ENCODE measurements at regions not wholly inside any gene's neighbourhood (a gene's known extent, or its start where the extent isn't known, plus 50 kb on each side); places are given as distances from the start of the nearest gene placed in this dataset.

DNA sequence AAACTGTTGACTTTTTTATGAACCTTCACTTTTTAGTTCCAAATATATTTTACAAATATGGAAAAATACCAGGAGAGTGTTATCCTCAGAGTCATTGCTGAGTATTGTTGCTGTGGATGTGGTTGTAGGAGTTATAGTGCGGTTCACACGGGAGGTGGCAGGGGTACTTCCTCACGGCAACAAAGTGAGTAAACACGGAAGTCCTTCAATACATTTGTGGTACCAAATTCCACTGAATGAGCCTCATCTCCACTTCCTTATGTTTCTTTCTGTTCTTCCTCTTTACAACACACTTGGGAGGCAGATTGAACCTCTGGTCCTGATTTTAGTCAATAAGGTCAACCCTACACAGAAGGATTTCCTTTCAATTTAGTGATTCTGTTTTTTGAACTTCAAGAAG is 371.8 kb downstream of the BTBD3 start:
- Histone ChIP-seq H3K9me3 (ENCODE audit: control extremely low read depth in 1 of 5, control insufficient read depth in 4 of 5, insufficient read depth in 2 of 5, low read depth in 1 of 5, low read length in 4 of 5) (peaks cover 0 to 12% (median 4%) of the 10 kb centered on the region in 5 experiments), H3K27me3 (replicated peaks in 2 of 5; ENCODE audit: control insufficient read depth in 4 of 5, insufficient read depth in 5 of 5, low read length in 4 of 5) (peaks cover 0 to 15% (median 7%) of the 10 kb centered on the region in 5 experiments), H3K36me3 (ENCODE audit: control insufficient read depth in 4 of 4, insufficient read depth in 4 of 4, low read length in 3 of 4) (no peaks in the 10 kb centered on the region), H3K4me1 (ENCODE audit: control extremely low read depth in 1 of 4, control insufficient read depth in 4 of 4, insufficient read depth in 4 of 4, low read length in 3 of 4) (no peaks in the 10 kb centered on the region), H3K4me3 (ENCODE audit: control insufficient read depth in 1 of 7, extremely low read depth in 1 of 7, insufficient read depth in 4 of 7, low read depth in 2 of 7, low read length in 6 of 7) (no peak overlapping the region), H3K27ac (ENCODE audit: insufficient read depth in 1 of 2, low read depth in 1 of 2, low read length in 2 of 2, poor library complexity in 1 of 2, severe bottlenecking in 2 of 2) (no peak overlapping the region)
- POLR2A ChIA-PET = no interaction called here
- CTCF ChIA-PET = no interaction called here
- WGBS (ENCODE audit: insufficient coverage) = 18% methylated on average over 4 of the region's 4 CpGs
- DNase-seq = peak; percentile 0 to 53 (median 22)

DNA sequence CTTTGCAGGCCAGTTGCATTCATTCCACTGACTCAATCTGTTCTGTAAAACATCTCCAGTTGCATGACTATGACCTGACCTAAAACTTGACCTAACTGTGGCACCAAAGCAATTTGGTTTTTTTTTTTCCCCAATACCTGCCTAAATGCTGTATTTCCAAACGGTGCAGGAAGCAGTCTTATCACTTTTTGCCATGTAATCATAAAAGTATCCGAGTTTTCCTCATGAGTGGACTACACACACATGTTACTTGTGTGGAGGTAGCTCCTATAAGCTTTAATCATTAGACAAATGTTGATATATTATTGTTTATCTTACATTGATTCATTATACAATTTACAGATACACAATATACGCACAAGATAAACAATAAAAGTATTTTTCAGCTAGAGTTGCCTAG is 373.7 kb downstream of the BTBD3 start:
- WGBS (ENCODE audit: insufficient coverage) = 67% methylated on average over 1 of the region's 3 CpGs
- H3K27me3 ChIP-seq (replicated peaks in 2 of 5; ENCODE audit: control insufficient read depth in 4 of 5, insufficient read depth in 5 of 5, low read length in 4 of 5) = peaks cover 0 to 19% (median 7%) of the 10 kb centered on the region in 5 experiments
- H3K4me3 ChIP-seq (ENCODE audit: control insufficient read depth in 1 of 7, extremely low read depth in 1 of 7, insufficient read depth in 4 of 7, low read depth in 2 of 7, low read length in 6 of 7) = no peak overlapping the region
- DNase-seq = no peak
- POLR2A ChIA-PET = no interaction called here
- no peaks in the 10 kb centered on the region for H3K36me3 ChIP-seq (ENCODE audit: control insufficient read depth in 4 of 4, insufficient read depth in 4 of 4, low read length in 3 of 4)
- H3K27ac ChIP-seq (ENCODE audit: insufficient read depth in 1 of 2, low read depth in 1 of 2, low read length in 2 of 2, poor library complexity in 1 of 2, severe bottlenecking in 2 of 2) = no peak overlapping the region
- CTCF ChIA-PET = no interaction called here
- H3K4me1 ChIP-seq (ENCODE audit: control extremely low read depth in 1 of 4, control insufficient read depth in 4 of 4, insufficient read depth in 4 of 4, low read length in 3 of 4) = no peaks in the 10 kb centered on the region
- peaks cover 0 to 12% (median 4%) of the 10 kb centered on the region in 5 experiments for H3K9me3 ChIP-seq (ENCODE audit: control extremely low read depth in 1 of 5, control insufficient read depth in 4 of 5, insufficient read depth in 2 of 5, low read depth in 1 of 5, low read length in 4 of 5)

DNA sequence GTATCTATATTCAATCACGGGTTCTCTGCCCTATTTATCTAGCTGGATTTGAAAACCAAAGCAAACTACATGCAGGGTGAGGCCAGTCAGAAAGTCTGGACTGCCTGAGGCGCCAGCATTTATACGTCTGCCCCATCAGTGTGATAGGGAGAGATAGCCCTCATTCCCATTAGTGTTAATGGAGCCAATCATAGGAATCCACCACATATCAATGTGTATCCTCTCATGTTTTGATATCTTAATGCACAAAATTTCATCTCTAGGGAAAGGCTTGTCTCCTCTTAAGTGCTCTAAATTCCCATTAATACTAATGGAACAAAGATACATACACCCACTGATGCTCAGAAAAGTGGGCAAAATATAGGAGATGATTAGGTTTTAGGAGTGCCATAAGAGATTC is 376.2 kb downstream of the BTBD3 start:
- Histone ChIP-seq H3K27ac (ENCODE audit: insufficient read depth in 1 of 2, low read depth in 1 of 2, low read length in 2 of 2, poor library complexity in 1 of 2, severe bottlenecking in 2 of 2) (no peak overlapping the region), H3K9me3 (ENCODE audit: control extremely low read depth in 1 of 5, control insufficient read depth in 4 of 5, insufficient read depth in 2 of 5, low read depth in 1 of 5, low read length in 4 of 5) (peaks cover 0 to 26% (median 9%) of the 10 kb centered on the region in 5 experiments), H3K4me1 (ENCODE audit: control extremely low read depth in 1 of 4, control insufficient read depth in 4 of 4, insufficient read depth in 4 of 4, low read length in 3 of 4) (no peaks in the 10 kb centered on the region), H3K4me3 (ENCODE audit: control insufficient read depth in 1 of 7, extremely low read depth in 1 of 7, insufficient read depth in 4 of 7, low read depth in 2 of 7, low read length in 6 of 7) (no peak overlapping the region), H3K36me3 (ENCODE audit: control insufficient read depth in 4 of 4, insufficient read depth in 4 of 4, low read length in 3 of 4) (no peaks in the 10 kb centered on the region), H3K27me3 (replicated peaks in 2 of 5; ENCODE audit: control insufficient read depth in 4 of 5, insufficient read depth in 5 of 5, low read length in 4 of 5) (peaks cover 0 to 14% (median 5%) of the 10 kb centered on the region in 5 experiments)
- ChIA-PET CTCF (no interaction called here), POLR2A (no interaction called here)
- no peak for DNase-seq
- WGBS (ENCODE audit: insufficient coverage) = 100% methylated on average over 2 of the region's 3 CpGs

DNA sequence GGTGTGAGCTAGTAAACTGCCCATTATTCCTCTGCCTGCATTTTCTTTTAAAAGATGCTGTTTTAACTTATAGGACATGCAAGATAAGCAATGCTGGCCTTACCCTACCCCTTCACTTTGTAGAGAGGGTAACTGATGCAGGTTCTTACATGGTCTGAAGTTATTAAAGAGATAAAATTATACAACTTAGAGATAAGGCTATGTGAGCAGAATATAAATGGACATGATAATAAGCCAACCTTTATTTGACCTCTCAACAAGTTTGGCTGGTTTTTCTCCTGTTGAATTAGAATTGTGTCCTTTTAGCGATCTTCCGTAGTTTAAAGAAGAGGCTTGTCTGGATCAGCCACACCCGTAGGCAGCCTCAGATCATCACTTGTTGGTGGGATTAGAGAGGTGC is 377.0 kb downstream of the BTBD3 start:
- no peaks in the 10 kb centered on the region for H3K4me1 ChIP-seq (ENCODE audit: control extremely low read depth in 1 of 4, control insufficient read depth in 4 of 4, insufficient read depth in 4 of 4, low read length in 3 of 4)
- H3K4me3 ChIP-seq (ENCODE audit: control insufficient read depth in 1 of 7, extremely low read depth in 1 of 7, insufficient read depth in 4 of 7, low read depth in 2 of 7, low read length in 6 of 7) = no peak overlapping the region
- WGBS (ENCODE audit: insufficient coverage) = 93% methylated on average over 3 of the region's 3 CpGs
- no peak for DNase-seq
- POLR2A ChIA-PET = no interaction called here
- H3K36me3 ChIP-seq (ENCODE audit: control insufficient read depth in 4 of 4, insufficient read depth in 4 of 4, low read length in 3 of 4) = no peaks in the 10 kb centered on the region
- H3K9me3 ChIP-seq (ENCODE audit: control extremely low read depth in 1 of 5, control insufficient read depth in 4 of 5, insufficient read depth in 2 of 5, low read depth in 1 of 5, low read length in 4 of 5) = peaks cover 0 to 33% (median 11%) of the 10 kb centered on the region in 5 experiments
- CTCF ChIA-PET = no interaction called here
- H3K27me3 ChIP-seq (replicated peaks in 2 of 5; ENCODE audit: control insufficient read depth in 4 of 5, insufficient read depth in 5 of 5, low read length in 4 of 5) = peaks cover 0 to 14% (median 5%) of the 10 kb centered on the region in 5 experiments
- no peak overlapping the region for H3K27ac ChIP-seq (ENCODE audit: insufficient read depth in 1 of 2, low read depth in 1 of 2, low read length in 2 of 2, poor library complexity in 1 of 2, severe bottlenecking in 2 of 2)

DNA sequence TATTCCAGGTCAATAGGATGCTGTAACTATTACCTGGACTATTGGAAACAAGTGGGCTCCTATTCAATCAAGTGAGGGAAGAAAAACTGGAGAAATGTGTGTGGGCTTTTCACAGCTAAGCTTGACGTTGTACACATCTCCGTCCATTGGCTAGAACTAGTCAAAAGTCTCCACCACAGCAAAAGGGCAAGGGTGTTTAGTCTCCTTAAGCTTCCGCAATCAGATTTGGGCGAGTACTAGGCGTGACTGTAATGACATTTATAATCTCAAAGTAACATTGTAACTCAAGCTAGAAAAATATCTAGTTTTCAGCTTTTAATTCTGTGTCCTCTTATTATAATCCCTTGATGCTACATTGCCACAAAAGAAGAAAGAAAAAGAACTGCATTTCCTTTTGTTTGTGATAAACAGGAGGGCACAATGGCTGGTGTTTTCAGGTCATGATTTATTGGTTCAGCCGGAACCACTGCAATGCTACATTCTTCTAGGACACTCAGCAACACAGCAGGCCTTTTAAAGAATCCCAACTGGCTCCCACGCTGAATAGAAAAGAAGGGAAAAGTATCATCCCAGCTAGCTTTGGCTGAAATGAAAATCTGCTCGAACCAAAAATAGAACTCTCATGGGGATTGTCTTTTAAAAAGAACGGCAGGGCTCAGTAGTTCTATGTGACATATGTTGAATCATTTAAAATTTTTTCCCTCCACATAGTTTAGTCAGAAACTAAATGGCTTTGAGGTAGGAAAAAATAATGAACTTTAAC is 387.7 kb downstream of the BTBD3 start:
- H3K36me3 ChIP-seq (ENCODE audit: control insufficient read depth in 4 of 4, insufficient read depth in 4 of 4, low read length in 3 of 4) = no peaks in the 10 kb centered on the region
- no peaks in the 10 kb centered on the region for H3K4me1 ChIP-seq (ENCODE audit: control extremely low read depth in 1 of 4, control insufficient read depth in 4 of 4, insufficient read depth in 4 of 4, low read length in 3 of 4)
- DNase-seq = no peak
- CTCF ChIA-PET = no interaction called here
- H3K4me3 ChIP-seq (ENCODE audit: control insufficient read depth in 1 of 7, extremely low read depth in 1 of 7, insufficient read depth in 4 of 7, low read depth in 2 of 7, low read length in 6 of 7) = no peak overlapping the region
- H3K27me3 ChIP-seq (replicated peaks in 2 of 5; ENCODE audit: control insufficient read depth in 4 of 5, insufficient read depth in 5 of 5, low read length in 4 of 5) = peaks cover 0 to 2% (median 0%) of the 10 kb centered on the region in 5 experiments
- H3K27ac ChIP-seq (ENCODE audit: insufficient read depth in 1 of 2, low read depth in 1 of 2, low read length in 2 of 2, poor library complexity in 1 of 2, severe bottlenecking in 2 of 2) = no peak overlapping the region
- peaks cover 0 to 4% (median 0%) of the 10 kb centered on the region in 5 experiments for H3K9me3 ChIP-seq (ENCODE audit: control extremely low read depth in 1 of 5, control insufficient read depth in 4 of 5, insufficient read depth in 2 of 5, low read depth in 1 of 5, low read length in 4 of 5)
- 70% methylated on average over 4 of the region's 9 CpGs for WGBS (ENCODE audit: insufficient coverage)
- POLR2A ChIA-PET = no interaction called here

DNA sequence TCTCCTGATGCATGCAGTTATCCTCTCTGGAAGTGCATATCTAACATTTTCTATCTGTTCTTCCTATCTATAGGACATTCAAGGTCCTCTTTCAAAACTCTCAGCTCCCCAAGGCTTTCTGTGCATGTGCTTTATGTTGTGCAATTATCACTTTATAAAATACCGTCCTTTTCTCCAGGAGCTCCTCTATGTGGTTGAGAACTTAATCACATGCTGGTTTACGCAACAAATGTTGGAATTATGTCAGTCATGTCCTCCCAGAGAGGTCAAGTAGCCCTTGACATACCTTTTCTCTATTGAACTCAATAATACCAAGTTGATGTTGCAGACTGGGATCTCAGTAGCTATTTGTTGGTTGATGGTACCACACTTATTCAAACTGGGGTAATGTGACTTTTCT is 388.4 kb downstream of the BTBD3 start:
- no peak overlapping the region for H3K4me3 ChIP-seq (ENCODE audit: control insufficient read depth in 1 of 7, extremely low read depth in 1 of 7, insufficient read depth in 4 of 7, low read depth in 2 of 7, low read length in 6 of 7)
- no peaks in the 10 kb centered on the region for H3K36me3 ChIP-seq (ENCODE audit: control insufficient read depth in 4 of 4, insufficient read depth in 4 of 4, low read length in 3 of 4)
- ChIA-PET CTCF (no interaction called here), POLR2A (no interaction called here)
- no peak overlapping the region for H3K27ac ChIP-seq (ENCODE audit: insufficient read depth in 1 of 2, low read depth in 1 of 2, low read length in 2 of 2, poor library complexity in 1 of 2, severe bottlenecking in 2 of 2)
- no peaks in the 10 kb centered on the region for H3K4me1 ChIP-seq (ENCODE audit: control extremely low read depth in 1 of 4, control insufficient read depth in 4 of 4, insufficient read depth in 4 of 4, low read length in 3 of 4)
- DNase-seq = no peak
- peaks cover 0 to 2% (median 0%) of the 10 kb centered on the region in 5 experiments for H3K27me3 ChIP-seq (replicated peaks in 2 of 5; ENCODE audit: control insufficient read depth in 4 of 5, insufficient read depth in 5 of 5, low read length in 4 of 5)
- H3K9me3 ChIP-seq (ENCODE audit: control extremely low read depth in 1 of 5, control insufficient read depth in 4 of 5, insufficient read depth in 2 of 5, low read depth in 1 of 5, low read length in 4 of 5) = peaks cover 0 to 1% (median 0%) of the 10 kb centered on the region in 5 experiments
- WGBS (ENCODE audit: insufficient coverage) = no CpG with 5 or more reads among the region's 2 CpGs

DNA sequence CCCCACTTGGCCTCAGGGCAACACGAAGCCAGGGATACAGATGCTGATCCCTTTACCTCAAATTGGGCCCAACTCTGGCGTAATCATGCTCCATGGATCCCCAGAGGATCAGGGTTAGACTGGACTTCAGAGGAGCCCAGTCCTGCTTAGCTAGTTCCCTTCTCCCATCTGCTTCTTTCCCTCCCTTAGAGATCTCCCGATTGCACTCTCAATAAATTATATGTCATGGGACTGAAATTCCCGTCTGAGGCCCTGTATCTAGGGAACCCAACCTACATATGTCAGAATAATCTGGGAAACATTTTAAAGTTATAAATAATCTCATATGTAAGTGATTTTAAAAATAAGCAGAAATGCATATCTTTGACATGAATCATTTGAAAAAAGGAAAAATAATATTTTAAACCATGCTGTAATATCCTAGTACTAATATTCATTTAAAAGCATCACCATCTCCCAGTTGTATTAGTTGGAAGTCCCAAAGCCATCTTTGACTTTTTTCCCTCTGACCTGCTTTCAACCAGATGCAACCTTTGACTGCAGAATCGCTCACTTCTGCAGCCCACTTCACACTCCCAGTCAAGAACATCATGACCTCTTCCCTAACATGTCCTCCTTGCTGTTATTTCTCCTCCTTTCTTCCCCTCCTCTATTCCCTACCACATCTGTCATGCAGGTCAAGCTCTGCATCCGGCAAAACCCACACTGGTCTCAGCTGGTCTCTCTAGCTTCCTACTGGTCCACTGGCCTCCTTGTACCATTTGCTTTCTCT is 393.6 kb downstream of the BTBD3 start:
- no peak for DNase-seq

More for the DNA sequence above, 393.6 kb downstream of the BTBD3 start:
- 97% methylated on average over 3 of the region's 6 CpGs for whole genome bisulfite sequencing (ENCODE audit: insufficient coverage)
- Histone ChIP-seq H3K4me3 (ENCODE audit: control insufficient read depth in 1 of 7, extremely low read depth in 1 of 7, insufficient read depth in 4 of 7, low read depth in 2 of 7, low read length in 6 of 7) (no peak overlapping the region), H3K9me3 (ENCODE audit: control extremely low read depth in 1 of 5, control insufficient read depth in 4 of 5, insufficient read depth in 2 of 5, low read depth in 1 of 5, low read length in 4 of 5) (no peaks in the 10 kb centered on the region), H3K27me3 (replicated peaks in 2 of 5; ENCODE audit: control insufficient read depth in 4 of 5, insufficient read depth in 5 of 5, low read length in 4 of 5) (no peaks in the 10 kb centered on the region), H3K36me3 (ENCODE audit: control insufficient read depth in 4 of 4, insufficient read depth in 4 of 4, low read length in 3 of 4) (no peaks in the 10 kb centered on the region), H3K27ac (ENCODE audit: insufficient read depth in 1 of 2, low read depth in 1 of 2, low read length in 2 of 2, poor library complexity in 1 of 2, severe bottlenecking in 2 of 2) (no peak overlapping the region), H3K4me1 (ENCODE audit: control extremely low read depth in 1 of 4, control insufficient read depth in 4 of 4, insufficient read depth in 4 of 4, low read length in 3 of 4) (no peaks in the 10 kb centered on the region)
- POLR2A ChIA-PET = no interaction called here
- CTCF ChIA-PET = no interaction called here
